Activated B cell treated with CpG ODN at 0.5 μM for 24 hours (primary cell): ENCODE measurements at regions not wholly inside any gene's neighbourhood (a gene's known extent, or its start where the extent isn't known, plus 50 kb on each side); places are given as distances from the start of the nearest gene placed in this dataset.

Source experiments
- ATAC-seq: fragments of 200-7000 bp; cut with Tn5 transposase; one replicate; pipeline ENCODE4 v1.10.0; 2021; ENCODE audit warnings: low read depth, mild to moderate bottlenecking, moderate library complexity
- CTCF ChIA-PET: fragments of 350-600 bp; sonication (Branson Sonifier 250); formaldehyde crosslinking; loops from one replicate; lab custom pipeline; 2021; ENCODE audit warnings: antibody characterized with exemption; lab: Charles Lee
- POLR2A ChIA-PET: fragments of 350-600 bp; sonication (Branson Sonifier 250); formaldehyde crosslinking; loops from one replicate; lab custom pipeline; 2021; ENCODE audit warnings: antibody characterized with exemption; lab: Charles Lee
- DNase-seq: peaks from one replicate; pipeline ENCODE4 v3.0.0; 2022
- H3K27ac Mint-ChIP-seq: one replicate; pipeline ENCODE4 v1.8.0; 2020; ENCODE audit warnings: mixed read lengths
- H3K27me3 Mint-ChIP-seq: one replicate; pipeline ENCODE4 v1.8.0; 2021; ENCODE audit warnings: mixed read lengths
- H3K36me3 Mint-ChIP-seq: one replicate; pipeline ENCODE4 v1.8.0; 2021; ENCODE audit warnings: low read depth, mixed read lengths
- H3K4me1 Mint-ChIP-seq: one replicate; pipeline ENCODE4 v1.8.0; 2021; ENCODE audit warnings: mixed read lengths
- H3K4me3 Mint-ChIP-seq: one replicate; pipeline ENCODE4 v1.8.0; 2020; ENCODE audit warnings: mild to moderate bottlenecking, mixed read lengths
- H3K9me3 Mint-ChIP-seq: one replicate; pipeline ENCODE4 v1.8.0; 2020; ENCODE audit warnings: mixed read lengths
- CTCF ChIP-seq: fragments of 200-600 bp; IDR thresholded peaks from one replicate; pipeline ENCODE4 v1.8.0; 2022; ENCODE audit warnings: antibody characterized with exemption, mild to moderate bottlenecking
- intact Hi-C: fragments of 100-400 bp; cut with micrococcal nuclease; formaldehyde crosslinking; loops from one replicate; pipeline ENCODE4 v1.15.1; 2024

GRCh38 chr3:193754719-193755118 is 161.7 kb downstream of the OPA1 start:
- no peaks in the 10 kb centered on the region for H3K4me1 Mint-ChIP-seq
- H3K36me3 Mint-ChIP-seq, result peaks cover 7% of the 10 kb centered on the region
- H3K27me3 Mint-ChIP-seq, result peaks cover 17% of the 10 kb centered on the region
- H3K27ac Mint-ChIP-seq, result no peak overlapping the region
- intact Hi-C loops, result no loop called here
- H3K9me3 Mint-ChIP-seq, result peaks cover 22% of the 10 kb centered on the region
- ChIA-PET POLR2A (no interaction called here), CTCF (no interaction called here)
- no peak for DNase-seq
- no peak overlapping the region for H3K4me3 Mint-ChIP-seq
- ATAC-seq, result no peak
- TF ChIP-seq CTCF, result no peak

- H3K9me3 Mint-ChIP-seq, result peaks cover 22% of the 10 kb centered on the region
- H3K36me3 Mint-ChIP-seq, result peaks cover 7% of the 10 kb centered on the region
- no peak overlapping the region for H3K27ac Mint-ChIP-seq
- no peak overlapping the region for H3K4me3 Mint-ChIP-seq
- ATAC-seq (no peak), DNase-seq (no peak)
- TF ChIP-seq CTCF, result no peak
- peaks cover 17% of the 10 kb centered on the region for H3K27me3 Mint-ChIP-seq
- ChIA-PET CTCF (no interaction called here), POLR2A (no interaction called here)
- intact Hi-C loops, result no loop called here
- H3K4me1 Mint-ChIP-seq, result no peaks in the 10 kb centered on the region
Observed at GRCh38 chr3:193756536-193756935, 163.5 kb downstream of the OPA1 start.

- CTCF ChIA-PET, result no interaction called here
- Mint-ChIP-seq H3K36me3 (peaks cover 7% of the 10 kb centered on the region), H3K4me3 (no peak overlapping the region), H3K27me3 (peaks cover 14% of the 10 kb centered on the region), H3K9me3 (peaks cover 22% of the 10 kb centered on the region), H3K4me1 (no peaks in the 10 kb centered on the region), H3K27ac (no peak overlapping the region)
- no peak for DNase-seq
- ATAC-seq, result no peak
- POLR2A ChIA-PET, result no interaction called here
- no peak for TF ChIP-seq CTCF
- intact Hi-C loops, result no loop called here
Observed at GRCh38 chr3:193757457-193757856, 164.4 kb downstream of the OPA1 start.

- ChIA-PET POLR2A (interaction anchor here (0.7 kb wide), 1 partner anchor 494 kb away, joined by 9 read pairs; no protein-coding TSS in a partner anchor), CTCF (no interaction called here)
- Mint-ChIP-seq H3K27me3 (peaks cover 2% of the 10 kb centered on the region), H3K9me3 (peaks cover 9% of the 10 kb centered on the region), H3K27ac (no peak overlapping the region), H3K36me3 (no peaks in the 10 kb centered on the region), H3K4me1 (peaks cover 3% of the 10 kb centered on the region), H3K4me3 (no peak overlapping the region)
- intact Hi-C loops, result no loop called here
- TF ChIP-seq CTCF, result no peak
- DNase-seq (no peak), ATAC-seq (no peak)
Observed at GRCh38 chr3:193761969-193762368, 169.0 kb downstream of the OPA1 start.

- TF ChIP-seq CTCF, result no peak
- ChIA-PET CTCF (no interaction called here), POLR2A (interaction anchor here (0.7 kb wide), 1 partner anchor 493 kb away, joined by 9 read pairs; no protein-coding TSS in a partner anchor)
- Mint-ChIP-seq H3K27ac (no peak overlapping the region), H3K27me3 (peaks cover 2% of the 10 kb centered on the region), H3K4me1 (peaks cover 3% of the 10 kb centered on the region), H3K4me3 (no peak overlapping the region), H3K36me3 (no peaks in the 10 kb centered on the region), H3K9me3 (peaks cover 4% of the 10 kb centered on the region)
- no peak for DNase-seq
- ATAC-seq, result no peak
- intact Hi-C loops, result no loop called here
Observed at GRCh38 chr3:193762657-193763056, 169.6 kb downstream of the OPA1 start.
